ENCODE measurements at regions not wholly inside any gene's neighbourhood (a gene's known extent, or its start where the extent isn't known, plus 50 kb on each side); places are given as distances from the start of the nearest gene placed in this dataset.

GRCh38 chr1:79791488-79792218, 785.1 kb upstream of the ADGRL4 start:
- ATAC-seq (no peak), DNase-seq (ENCODE audit: low spot score in 2 of 2) (no peak)
- Mint-ChIP-seq H3K4me1 (no peaks in the 10 kb centered on the region), H3K36me3 (no peaks in the 10 kb centered on the region), H3K4me3 (no peak overlapping the region), H3K27ac (no peak overlapping the region), H3K9me3 (peaks cover 20% of the 10 kb centered on the region)

DNA sequence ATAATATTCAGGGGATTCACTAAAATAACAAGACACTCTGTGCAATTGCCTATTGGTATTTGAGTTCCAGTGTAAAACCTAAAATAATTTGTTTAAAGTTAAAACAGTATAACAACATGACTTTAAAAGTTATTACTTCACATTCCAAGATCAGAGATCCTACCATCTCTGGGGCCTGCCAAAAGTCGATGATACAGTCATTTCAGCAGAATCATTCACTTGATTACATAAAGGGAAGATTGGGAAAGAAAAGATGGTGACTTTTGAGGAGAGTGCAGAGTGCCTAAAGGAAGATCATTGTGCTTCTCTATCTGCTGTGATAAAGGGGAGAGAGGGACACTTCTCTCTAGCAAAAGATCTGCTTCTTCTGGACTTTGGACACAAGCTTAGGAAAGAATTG, 784.4 kb upstream of the ADGRL4 start:
- H3K4me1 Mint-ChIP-seq, result no peaks in the 10 kb centered on the region
- no peak for DNase-seq (ENCODE audit: low spot score in 2 of 2)
- H3K27ac Mint-ChIP-seq, result no peak overlapping the region
- H3K4me3 Mint-ChIP-seq, result no peak overlapping the region
- no peak for ATAC-seq
- H3K9me3 Mint-ChIP-seq, result peaks cover 22% of the 10 kb centered on the region
- no peaks in the 10 kb centered on the region for H3K36me3 Mint-ChIP-seq

GRCh38 chr1:79787631-79788030, 781.1 kb upstream of the ADGRL4 start:
- Mint-ChIP-seq H3K27ac (no peak overlapping the region), H3K4me3 (no peak overlapping the region), H3K36me3 (no peaks in the 10 kb centered on the region), H3K4me1 (no peaks in the 10 kb centered on the region), H3K9me3 (peaks cover 10% of the 10 kb centered on the region)
- DNase-seq (ENCODE audit: low spot score in 2 of 2) (no peak), ATAC-seq (no peak)

DNA sequence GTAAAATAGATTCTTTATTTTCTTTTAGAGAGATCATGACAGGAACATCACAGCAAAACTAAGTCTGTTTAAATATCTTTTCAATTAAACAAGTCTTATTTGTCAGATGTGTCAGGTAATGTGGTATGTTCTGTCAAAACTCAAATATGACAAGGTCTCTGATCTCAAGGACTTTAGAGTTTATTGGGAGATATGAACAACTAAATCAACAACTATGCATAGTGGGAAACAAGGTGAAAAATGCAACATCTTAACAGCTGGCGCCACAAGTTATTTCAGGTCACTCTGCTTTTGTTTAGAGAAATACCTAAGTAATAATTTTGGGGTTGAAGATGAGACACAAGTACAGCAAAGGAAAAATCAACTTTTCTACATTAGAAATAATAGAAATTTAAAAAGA, 779.4 kb upstream of the ADGRL4 start:
- no peaks in the 10 kb centered on the region for H3K36me3 Mint-ChIP-seq
- H3K9me3 Mint-ChIP-seq, result peaks cover 11% of the 10 kb centered on the region
- H3K4me3 Mint-ChIP-seq, result no peak overlapping the region
- no peaks in the 10 kb centered on the region for H3K4me1 Mint-ChIP-seq
- H3K27ac Mint-ChIP-seq, result no peak overlapping the region
- no peak for DNase-seq (ENCODE audit: low spot score in 2 of 2)
- no peak for ATAC-seq

- Mint-ChIP-seq H3K4me3 (no peak overlapping the region), H3K27ac (no peak overlapping the region), H3K9me3 (peaks cover 11% of the 10 kb centered on the region), H3K4me1 (no peaks in the 10 kb centered on the region), H3K36me3 (no peaks in the 10 kb centered on the region)
- ATAC-seq (no peak), DNase-seq (ENCODE audit: low spot score in 2 of 2) (no peak)
These were observed 779.0 kb upstream of the ADGRL4 start for GRCh38 chr1:79785561-79785960.

- H3K27ac Mint-ChIP-seq, result no peak overlapping the region
- no peak for ATAC-seq
- no peak for DNase-seq (ENCODE audit: low spot score in 2 of 2)
These were observed 774.7 kb upstream of the ADGRL4 start for GRCh38 chr1:79781261-79781660.

DNA sequence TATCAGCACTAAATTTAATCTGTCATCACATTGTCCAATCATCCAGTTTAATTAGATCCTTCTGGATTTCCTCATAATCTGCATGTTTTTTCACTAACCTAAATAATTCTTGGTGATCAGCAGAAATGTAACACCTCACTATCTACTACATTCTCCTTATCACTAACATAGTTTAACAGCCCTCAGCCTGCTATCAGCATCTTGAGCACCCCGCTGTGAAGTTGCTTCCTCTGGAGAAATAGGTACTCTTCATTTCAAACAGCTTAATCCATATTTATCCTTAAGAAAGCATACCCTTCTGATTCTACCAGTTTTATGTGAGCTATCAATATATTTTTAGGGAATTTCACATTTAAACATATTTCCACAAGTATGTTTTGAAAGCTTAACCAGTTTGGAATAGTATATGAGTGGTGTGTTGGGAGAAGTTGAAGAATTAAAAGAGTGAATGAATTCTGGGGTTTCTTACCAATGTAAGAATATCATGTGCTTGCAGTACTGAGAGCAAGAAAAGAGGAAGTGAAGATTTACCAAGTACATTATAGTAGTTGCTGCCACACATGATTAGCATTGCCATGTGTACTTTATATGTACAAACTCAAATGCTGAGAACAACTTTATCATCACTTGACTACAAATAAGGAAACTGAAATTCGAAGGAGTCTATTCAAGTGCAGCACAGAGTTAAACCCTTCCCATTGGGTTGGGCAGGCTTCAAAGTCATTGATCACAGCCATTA, 771.1 kb upstream of the ADGRL4 start:
- no peaks in the 10 kb centered on the region for H3K36me3 Mint-ChIP-seq
- H3K27ac Mint-ChIP-seq, result no peak overlapping the region
- ATAC-seq (no peak), DNase-seq (ENCODE audit: low spot score in 2 of 2) (no peak)
- H3K9me3 Mint-ChIP-seq, result peaks cover 10% of the 10 kb centered on the region
- H3K4me1 Mint-ChIP-seq, result no peaks in the 10 kb centered on the region
- H3K4me3 Mint-ChIP-seq, result no peak overlapping the region

More at GRCh38 chr1:79781261-79781660, 774.7 kb upstream of the ADGRL4 start:
- peaks cover 13% of the 10 kb centered on the region for H3K9me3 Mint-ChIP-seq
- no peaks in the 10 kb centered on the region for H3K4me1 Mint-ChIP-seq
- no peak overlapping the region for H3K4me3 Mint-ChIP-seq
- no peaks in the 10 kb centered on the region for H3K36me3 Mint-ChIP-seq

DNA sequence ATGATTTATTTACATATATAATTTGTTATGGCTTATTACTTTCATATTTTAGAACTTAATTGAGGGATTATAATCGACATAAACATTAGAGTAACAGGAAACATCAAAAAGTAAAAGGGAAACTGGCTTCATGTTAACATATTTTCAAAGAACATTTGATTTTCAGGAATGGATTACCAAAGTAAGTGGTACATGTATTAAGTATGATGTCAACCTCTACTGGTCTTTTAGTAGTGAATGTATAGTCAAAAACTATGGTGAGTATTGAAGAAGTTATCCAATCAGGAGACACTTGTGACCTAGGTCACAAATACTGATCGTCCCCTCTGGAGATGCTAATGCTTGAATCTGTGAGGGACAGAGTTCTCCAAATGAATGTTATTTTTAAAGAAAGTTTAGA, 768.9 kb upstream of the ADGRL4 start:
- ATAC-seq (no peak), DNase-seq (ENCODE audit: low spot score in 2 of 2) (no peak)
- Mint-ChIP-seq H3K9me3 (peaks cover 9% of the 10 kb centered on the region), H3K4me1 (no peaks in the 10 kb centered on the region), H3K27ac (no peak overlapping the region), H3K36me3 (no peaks in the 10 kb centered on the region), H3K4me3 (no peak overlapping the region)

- no peak for ATAC-seq
- Mint-ChIP-seq H3K36me3 (no peaks in the 10 kb centered on the region), H3K27ac (no peak overlapping the region), H3K4me1 (no peaks in the 10 kb centered on the region), H3K9me3 (peaks cover 18% of the 10 kb centered on the region), H3K4me3 (no peak overlapping the region)
- no peak for DNase-seq (ENCODE audit: low spot score in 2 of 2)
These were observed 766.9 kb upstream of the ADGRL4 start for GRCh38 chr1:79773385-79773784.

DNA sequence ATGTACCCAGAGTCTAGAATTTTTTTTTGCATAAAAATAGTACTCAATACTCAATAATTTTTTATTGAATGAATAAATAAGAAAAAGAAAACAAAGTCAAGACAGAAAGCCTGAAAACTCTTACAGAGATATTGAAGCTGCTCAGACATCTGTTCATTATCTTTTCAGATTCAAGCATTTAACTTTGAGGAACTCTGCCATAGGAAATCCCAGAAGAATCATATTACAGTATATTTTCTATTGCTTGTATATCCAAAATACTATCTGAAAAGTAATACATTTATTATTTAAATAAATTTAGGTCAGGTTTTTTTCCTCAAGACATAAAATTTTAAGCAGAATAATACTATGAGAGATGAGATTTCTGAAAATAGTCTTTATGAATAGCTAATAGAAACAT, 755.9 kb upstream of the ADGRL4 start:
- Mint-ChIP-seq H3K9me3 (peaks cover 23% of the 10 kb centered on the region), H3K27ac (no peak overlapping the region), H3K4me3 (no peak overlapping the region), H3K36me3 (no peaks in the 10 kb centered on the region), H3K4me1 (no peaks in the 10 kb centered on the region)
- no peak for ATAC-seq
- DNase-seq (ENCODE audit: low spot score in 2 of 2), result no peak

- Mint-ChIP-seq H3K9me3 (peaks cover 20% of the 10 kb centered on the region), H3K4me1 (no peaks in the 10 kb centered on the region), H3K27ac (no peak overlapping the region), H3K36me3 (no peaks in the 10 kb centered on the region), H3K4me3 (no peak overlapping the region)
- ATAC-seq, result no peak
- no peak for DNase-seq (ENCODE audit: low spot score in 2 of 2)
These were observed 754.0 kb upstream of the ADGRL4 start for GRCh38 chr1:79760531-79760930.

- Mint-ChIP-seq H3K4me3 (no peak overlapping the region), H3K4me1 (no peaks in the 10 kb centered on the region), H3K36me3 (no peaks in the 10 kb centered on the region), H3K9me3 (peaks cover 16% of the 10 kb centered on the region), H3K27ac (no peak overlapping the region)
- ATAC-seq (no peak), DNase-seq (ENCODE audit: low spot score in 2 of 2) (no peak)
These were observed 743.1 kb upstream of the ADGRL4 start for GRCh38 chr1:79749607-79750006.

- Mint-ChIP-seq H3K36me3 (no peaks in the 10 kb centered on the region), H3K4me1 (no peaks in the 10 kb centered on the region), H3K9me3 (peaks cover 13% of the 10 kb centered on the region), H3K4me3 (no peak overlapping the region), H3K27ac (no peak overlapping the region)
- ATAC-seq, result no peak
- DNase-seq (ENCODE audit: low spot score in 2 of 2), result no peak
These were observed 739.4 kb upstream of the ADGRL4 start for GRCh38 chr1:79745929-79746328.

DNA sequence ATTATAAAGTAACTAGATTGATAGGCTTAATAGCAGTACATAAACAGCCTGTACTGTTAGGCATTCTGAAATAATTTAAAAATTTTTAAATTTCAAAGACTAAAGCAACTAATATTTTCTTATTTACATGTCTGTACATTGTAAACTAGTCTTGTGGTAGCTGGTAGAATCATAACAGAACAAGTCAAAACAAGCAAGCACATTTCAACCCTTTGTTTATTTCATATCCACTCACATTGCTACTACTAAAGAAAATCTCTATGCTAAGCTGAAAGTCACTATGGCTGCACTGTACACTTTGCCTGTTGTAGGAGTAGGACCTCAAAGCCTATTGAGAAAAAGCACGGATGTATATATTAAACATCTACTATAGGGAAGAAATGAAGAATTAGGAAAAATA, 738.2 kb upstream of the ADGRL4 start:
- H3K4me3 Mint-ChIP-seq, result no peak overlapping the region
- H3K36me3 Mint-ChIP-seq, result no peaks in the 10 kb centered on the region

DNA sequence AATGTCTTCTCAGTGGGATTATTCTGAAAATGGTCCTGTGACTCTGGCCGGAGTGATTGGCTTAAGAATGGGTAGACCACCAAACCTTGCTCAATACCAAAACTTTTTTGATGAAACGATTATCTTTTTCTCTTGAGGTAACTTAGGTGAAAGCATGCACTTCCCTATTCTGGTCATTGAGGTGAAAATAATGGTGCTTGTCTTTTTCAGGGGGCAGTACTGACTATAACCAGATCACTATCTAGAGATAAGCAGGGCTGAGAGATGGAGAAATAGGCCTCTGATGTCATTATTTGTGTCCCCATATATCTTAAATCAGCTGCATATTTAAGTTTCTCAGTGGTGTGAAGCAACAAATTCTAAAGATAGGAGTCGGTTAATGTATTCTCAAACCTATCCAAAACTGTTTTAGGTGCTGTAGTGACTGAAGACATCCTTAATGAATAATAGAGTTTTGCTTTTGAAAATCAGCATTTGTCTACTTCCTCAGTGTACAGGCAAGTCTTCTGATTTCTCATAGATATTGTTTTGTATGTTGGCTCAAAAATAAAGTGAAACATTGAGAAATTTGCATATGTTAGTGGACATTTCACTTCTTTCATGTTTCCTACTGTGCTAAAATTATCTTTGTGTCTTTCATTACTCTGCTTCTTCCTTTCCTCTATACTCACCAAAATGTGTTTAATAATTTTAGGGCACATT, 735.3 kb upstream of the ADGRL4 start:
- Mint-ChIP-seq H3K4me1 (no peaks in the 10 kb centered on the region), H3K27ac (no peak overlapping the region), H3K36me3 (no peaks in the 10 kb centered on the region), H3K4me3 (no peak overlapping the region), H3K9me3 (peaks cover 11% of the 10 kb centered on the region)
- DNase-seq (ENCODE audit: low spot score in 2 of 2) (no peak), ATAC-seq (no peak)

More for the DNA sequence above, 738.2 kb upstream of the ADGRL4 start:
- ATAC-seq (no peak), DNase-seq (ENCODE audit: low spot score in 2 of 2) (no peak)
- H3K9me3 Mint-ChIP-seq, result peaks cover 13% of the 10 kb centered on the region
- H3K27ac Mint-ChIP-seq, result no peak overlapping the region
- H3K4me1 Mint-ChIP-seq, result no peaks in the 10 kb centered on the region

DNA sequence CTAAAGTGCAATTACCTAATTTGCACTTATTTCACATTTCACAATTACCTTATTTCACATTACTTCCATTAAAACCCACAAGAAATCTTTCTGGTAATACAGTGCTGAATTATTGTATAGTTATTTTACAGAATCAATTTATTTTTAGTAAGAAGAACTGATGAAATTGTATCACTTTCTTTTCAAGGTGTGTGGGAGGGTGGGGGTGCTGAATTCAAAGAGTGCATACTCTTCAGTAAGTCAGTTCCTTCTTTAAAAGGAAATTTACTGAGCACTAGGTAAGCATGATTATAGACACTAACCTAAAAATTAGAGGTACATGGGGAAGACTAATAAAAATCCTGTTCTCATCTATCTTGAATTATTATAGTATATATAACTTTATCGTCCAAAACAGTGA, 731.6 kb upstream of the ADGRL4 start:
- no peak for DNase-seq (ENCODE audit: low spot score in 2 of 2)
- no peak overlapping the region for H3K27ac Mint-ChIP-seq
- H3K4me3 Mint-ChIP-seq, result no peak overlapping the region
- H3K9me3 Mint-ChIP-seq, result peaks cover 11% of the 10 kb centered on the region
- H3K36me3 Mint-ChIP-seq, result no peaks in the 10 kb centered on the region
- no peaks in the 10 kb centered on the region for H3K4me1 Mint-ChIP-seq
- no peak for ATAC-seq

Measured in stimulated activated effector memory CD8-positive, alpha-beta T cell treated with anti-CD3 and anti-CD28 coated beads, Interleukin-12 subunit alpha, Interleukin-12 subunit beta, amount 100 ng/mL, for 72 hours (primary cell).